Epithelial cell of proximal tubule (primary cell): ENCODE measurements at regions not wholly inside any gene's neighbourhood (a gene's known extent, or its start where the extent isn't known, plus 50 kb on each side); places are given as distances from the start of the nearest gene placed in this dataset.
"Not testable (repeated sequence)": the region's sequence is repeated elsewhere in the genome, so short reads cannot be mapped to it uniquely, and the experiment has no call there.

ENCODE experiments used
- DNase-seq: peaks from one replicate; pipeline ENCODE4 v3.0.0-alpha.2; 2011; ENCODE audit warnings: low read depth
- H3K4me3 ChIP-seq: 2 replicates; pipeline ENCODE4 v1.5.1; 2011; ENCODE audit warnings: low read depth, mild to moderate bottlenecking, low read length
- CTCF ChIP-seq: conservative IDR thresholded peaks from 2 replicates; pipeline ENCODE4 v1.5.1; 2012; ENCODE audit warnings: low read depth, mild to moderate bottlenecking, low read length

- TF ChIP-seq CTCF, result no peak
Observed at GRCh38 chrX:80572636-80573035, 152.4 kb downstream of the TENT5D start.

GRCh38 chrX:80573275-80573674, 153.0 kb downstream of the TENT5D start:
- H3K4me3 ChIP-seq, result no peak overlapping the region
- DNase-seq, result no peak
- TF ChIP-seq CTCF, result no peak

More at GRCh38 chrX:80572636-80573035, 152.4 kb downstream of the TENT5D start:
- H3K4me3 ChIP-seq, result no peak overlapping the region
- DNase-seq, result no peak

- not testable (repeated sequence) for H3K4me3 ChIP-seq, DNase-seq
Observed at GRCh38 chrX:80574486-80575086, 154.3 kb downstream of the TENT5D start.

- DNase-seq, result no peak
- no peak overlapping the region for H3K4me3 ChIP-seq
- no peak for TF ChIP-seq CTCF
Observed at GRCh38 chrX:80576267-80576666, 156.0 kb downstream of the TENT5D start.

GRCh38 chrX:80576806-80577533, 156.7 kb downstream of the TENT5D start:
- H3K4me3 ChIP-seq, result no peak overlapping the region
- no peak for TF ChIP-seq CTCF
- DNase-seq, result no peak

- H3K4me3 ChIP-seq, result no peak overlapping the region
- peak; percentile 57 for TF ChIP-seq CTCF
- DNase-seq, result no peak
Observed at GRCh38 chrX:80578517-80579105, 158.4 kb downstream of the TENT5D start.

GRCh38 chrX:80590992-80591391, 170.7 kb downstream of the TENT5D start:
- not testable (repeated sequence) for DNase-seq, H3K4me3 ChIP-seq
